Esophagus squamous epithelium (tissue), 4 donors: ENCODE measurements at regions not wholly inside any gene's neighbourhood (a gene's known extent, or its start where the extent isn't known, plus 50 kb on each side); places are given as distances from the start of the nearest gene placed in this dataset.

Source experiments
- CTCF ChIP-seq, 6 experiments: fragments of 450-650 bp in 4 of 6; fragments of 200-600 bp in 2 of 6; sonication (generic) in 2 of 6; IDR thresholded peaks; one replicate each; pipeline ENCODE4 v1.5.1; 2016 to 2019; ENCODE audit warnings: antibody characterized with exemption in 6 of 6, mild to moderate bottlenecking in 4 of 6, moderate library complexity in 4 of 6
- POLR2A ChIP-seq, 4 donors: fragments of 450-650 bp; IDR thresholded peaks; one replicate each; pipeline ENCODE4 v1.6.1; 2017; ENCODE audit warnings: antibody characterized with exemption in 4 of 4, mild to moderate bottlenecking in 4 of 4, moderate library complexity in 3 of 4

- TF ChIP-seq CTCF (IDR thresholded peaks at IDR 0.05): no peak
- TF ChIP-seq POLR2A (IDR thresholded peaks at IDR 0.05): no peak
These were observed 92.9 kb upstream of the GPRIN3 start for GRCh38 chr4:89400287-89401035.
